ENCODE measurements at regions not wholly inside any gene's neighbourhood (a gene's known extent, or its start where the extent isn't known, plus 50 kb on each side); places are given as distances from the start of the nearest gene placed in this dataset.

- H3K4me3 ChIP-seq (ENCODE audit: low read depth, low read length), result no peak overlapping the region
- TF ChIP-seq CTCF (IDR thresholded peaks at IDR 0.05; ENCODE audit: low read depth, low read length), result no peak
Measured at GRCh38 chr9:30012622-30013021, 2371.8 kb upstream of the ACO1 start.

GRCh38 chr9:30015073-30015472 is 2369.4 kb upstream of the ACO1 start:
- TF ChIP-seq CTCF (IDR thresholded peaks at IDR 0.05; ENCODE audit: low read depth, low read length), result no peak
- no peak overlapping the region for H3K4me3 ChIP-seq (ENCODE audit: low read depth, low read length)

GRCh38 chr9:30020161-30020560 is 2364.3 kb upstream of the ACO1 start:
- no peak for TF ChIP-seq CTCF (IDR thresholded peaks at IDR 0.05; ENCODE audit: low read depth, low read length)
- H3K4me3 ChIP-seq (ENCODE audit: low read depth, low read length), result no peak overlapping the region

GRCh38 chr9:30035761-30036160 is 2348.7 kb upstream of the ACO1 start:
- TF ChIP-seq CTCF (IDR thresholded peaks at IDR 0.05; ENCODE audit: low read depth, low read length), result no peak
- H3K4me3 ChIP-seq (ENCODE audit: low read depth, low read length), result no peak overlapping the region

GRCh38 chr9:30036558-30036957 is 2347.9 kb upstream of the ACO1 start:
- TF ChIP-seq CTCF (IDR thresholded peaks at IDR 0.05; ENCODE audit: low read depth, low read length), result no peak
- H3K4me3 ChIP-seq (ENCODE audit: low read depth, low read length), result no peak overlapping the region

GRCh38 chr9:30039712-30040111 is 2344.7 kb upstream of the ACO1 start:
- no peak overlapping the region for H3K4me3 ChIP-seq (ENCODE audit: low read depth, low read length)
- TF ChIP-seq CTCF (IDR thresholded peaks at IDR 0.05; ENCODE audit: low read depth, low read length), result no peak

GRCh38 chr9:30048396-30048795 is 2336.0 kb upstream of the ACO1 start:
- H3K4me3 ChIP-seq (ENCODE audit: low read depth, low read length), result no peak overlapping the region
- TF ChIP-seq CTCF (IDR thresholded peaks at IDR 0.05; ENCODE audit: low read depth, low read length), result no peak

Measured in WI38 (cell line).